ENCODE measurements at regions not wholly inside any gene's neighbourhood (a gene's known extent, or its start where the extent isn't known, plus 50 kb on each side); places are given as distances from the start of the nearest gene placed in this dataset.

- DNase-seq: no peak
Observed at GRCh38 chr3:18880691-18881090, 267.6 kb upstream of the KCNH8 start.

- DNase-seq: no peak
Observed at GRCh38 chr3:18872466-18872865, 275.8 kb upstream of the KCNH8 start.

- no peak for DNase-seq
Observed at GRCh38 chr3:18870642-18871041, 277.7 kb upstream of the KCNH8 start.

GRCh38 chr3:18870074-18870640 lies 278.2 kb upstream of the KCNH8 start:
- DNase-seq: no peak

GRCh38 chr3:18868911-18869689 lies 279.2 kb upstream of the KCNH8 start:
- no peak for DNase-seq

- no peak for DNase-seq
Observed at GRCh38 chr3:18866899-18867298, 281.4 kb upstream of the KCNH8 start.

GRCh38 chr3:18864933-18865731 lies 283.2 kb upstream of the KCNH8 start:
- no peak for DNase-seq

- DNase-seq: no peak
Observed at GRCh38 chr3:18862077-18862476, 286.2 kb upstream of the KCNH8 start.

- no peak for DNase-seq
Observed at GRCh38 chr3:18861137-18861536, 287.2 kb upstream of the KCNH8 start.

- no peak for DNase-seq
Observed at GRCh38 chr3:18853269-18853668, 295.0 kb upstream of the KCNH8 start.

- peak in 1 of 2 experiments; percentile 40 for DNase-seq
Observed at GRCh38 chr3:18847583-18848197, 300.6 kb upstream of the KCNH8 start.

GRCh38 chr3:18843983-18844382 lies 304.3 kb upstream of the KCNH8 start:
- DNase-seq: no peak

- DNase-seq: no peak
Observed at GRCh38 chr3:18843188-18843587, 305.1 kb upstream of the KCNH8 start.

- DNase-seq: no peak
Observed at GRCh38 chr3:18841422-18842343, 306.6 kb upstream of the KCNH8 start.

- no peak for DNase-seq
Observed at GRCh38 chr3:18840535-18841137, 307.7 kb upstream of the KCNH8 start.

- no peak for DNase-seq
Observed at GRCh38 chr3:18838758-18839157, 309.6 kb upstream of the KCNH8 start.

- DNase-seq: no peak
Observed at GRCh38 chr3:18837137-18837755, 311.1 kb upstream of the KCNH8 start.

- DNase-seq: no peak
Observed at GRCh38 chr3:18835021-18835420, 313.3 kb upstream of the KCNH8 start.

GRCh38 chr3:18830087-18830486 lies 318.2 kb upstream of the KCNH8 start:
- no peak for DNase-seq

- no peak for DNase-seq
Observed at GRCh38 chr3:18828637-18829036, 319.7 kb upstream of the KCNH8 start.

GRCh38 chr3:18827664-18828063 lies 320.6 kb upstream of the KCNH8 start:
- no peak for DNase-seq

All from SW 1271 (cell line).